HG03521 (cell line): ENCODE measurements at regions not wholly inside any gene's neighbourhood (a gene's known extent, or its start where the extent isn't known, plus 50 kb on each side); places are given as distances from the start of the nearest gene placed in this dataset.
"Not testable (repeated sequence)": the region's sequence is repeated elsewhere in the genome, so short reads cannot be mapped to it uniquely, and the experiment has no call there.

Experiments used
- ATAC-seq: cut with Tn5 transposase; IDR thresholded peaks from one replicate; pipeline ENCODE4 v1.9.1; 2021; ENCODE audit warnings: mild to moderate bottlenecking, moderate library complexity; ENCODE audit not compliant: unreplicated experiment

GRCh38 chr16:22675745-22676540 is 138.0 kb upstream of the HS3ST2 start:
- ATAC-seq, result no peak

GRCh38 chr16:22677024-22677830 is 136.7 kb upstream of the HS3ST2 start:
- no peak for ATAC-seq

GRCh38 chr16:22678311-22678710 is 135.7 kb upstream of the HS3ST2 start:
- ATAC-seq, result no peak

GRCh38 chr16:22681554-22682291 is 132.2 kb upstream of the HS3ST2 start:
- ATAC-seq, result no peak

- ATAC-seq, result no peak
Observed at GRCh38 chr16:22683258-22683657, 130.7 kb upstream of the HS3ST2 start.

GRCh38 chr16:22683730-22684573 is 130.0 kb upstream of the HS3ST2 start:
- ATAC-seq, result no peak

- no peak for ATAC-seq
Observed at GRCh38 chr16:22684574-22685458, 129.1 kb upstream of the HS3ST2 start.

GRCh38 chr16:22685459-22685830 is 128.5 kb upstream of the HS3ST2 start:
- ATAC-seq, result no peak

- ATAC-seq, result no peak
Observed at GRCh38 chr16:22687031-22687530, 126.9 kb upstream of the HS3ST2 start.

GRCh38 chr16:22688463-22688862 is 125.5 kb upstream of the HS3ST2 start:
- ATAC-seq, result no peak

GRCh38 chr16:22688930-22689329 is 125.0 kb upstream of the HS3ST2 start:
- no peak for ATAC-seq

- no peak for ATAC-seq
Observed at GRCh38 chr16:22691335-22691734, 122.6 kb upstream of the HS3ST2 start.

GRCh38 chr16:22692034-22692433 is 121.9 kb upstream of the HS3ST2 start:
- no peak for ATAC-seq

- no peak for ATAC-seq
Observed at GRCh38 chr16:22692916-22693637, 120.9 kb upstream of the HS3ST2 start.

GRCh38 chr16:22693638-22694340 is 120.2 kb upstream of the HS3ST2 start:
- no peak for ATAC-seq

- ATAC-seq, result no peak
Observed at GRCh38 chr16:22694887-22695382, 119.0 kb upstream of the HS3ST2 start.

GRCh38 chr16:22695773-22696172 is 118.2 kb upstream of the HS3ST2 start:
- ATAC-seq, result not testable (repeated sequence)

GRCh38 chr16:22699356-22699755 is 114.6 kb upstream of the HS3ST2 start:
- no peak for ATAC-seq
